GM19397 (cell line): ENCODE measurements at regions not wholly inside any gene's neighbourhood (a gene's known extent, or its start where the extent isn't known, plus 50 kb on each side); places are given as distances from the start of the nearest gene placed in this dataset.
"Not testable (repeated sequence)": the region's sequence is repeated elsewhere in the genome, so short reads cannot be mapped to it uniquely, and the experiment has no call there.

ENCODE experiments used
- ATAC-seq: cut with Tn5 transposase; IDR thresholded peaks from one replicate; pipeline ENCODE4 v1.9.1; 2021; ENCODE audit warnings: mild to moderate bottlenecking, moderate library complexity; ENCODE audit not compliant: unreplicated experiment

DNA sequence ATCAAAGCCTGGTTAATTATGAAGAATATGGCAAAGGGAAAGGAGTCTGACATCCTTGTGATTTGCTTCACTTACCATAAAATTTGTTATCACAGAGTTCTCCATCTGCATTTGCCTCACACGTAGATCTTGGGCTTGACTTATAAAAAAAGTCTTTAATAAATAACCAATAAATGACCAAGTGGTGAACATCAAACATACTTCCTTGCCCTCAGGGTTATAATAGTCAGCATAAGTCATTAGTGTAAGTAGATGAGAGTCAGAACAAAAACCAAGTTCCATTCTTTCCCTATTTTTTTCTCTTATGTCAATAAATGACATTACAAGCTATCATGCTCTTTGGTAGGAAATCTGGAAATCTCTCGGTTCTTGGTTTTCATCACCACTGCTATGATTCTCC, 635.4 kb upstream of the ATXN7L3B start:
- ATAC-seq, result no peak

DNA sequence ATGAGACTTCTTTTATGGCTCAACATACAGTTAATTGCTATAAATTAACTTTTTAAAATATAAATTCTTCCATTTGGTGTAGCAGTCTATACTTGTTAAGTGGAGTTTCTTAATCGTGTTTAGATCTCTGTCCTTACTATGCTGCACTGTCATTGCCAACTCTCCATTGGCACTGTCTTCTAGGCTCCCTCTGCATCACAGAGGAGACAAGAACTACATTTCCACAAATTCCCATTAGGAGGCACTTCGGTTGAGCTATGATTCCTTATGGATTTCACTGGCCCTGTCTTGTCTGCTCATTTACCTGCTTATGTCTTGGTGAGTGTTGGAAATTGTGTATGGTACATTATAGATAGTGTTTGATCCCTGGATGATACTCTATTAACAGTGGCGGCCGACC, 630.9 kb upstream of the ATXN7L3B start:
- no peak for ATAC-seq

DNA sequence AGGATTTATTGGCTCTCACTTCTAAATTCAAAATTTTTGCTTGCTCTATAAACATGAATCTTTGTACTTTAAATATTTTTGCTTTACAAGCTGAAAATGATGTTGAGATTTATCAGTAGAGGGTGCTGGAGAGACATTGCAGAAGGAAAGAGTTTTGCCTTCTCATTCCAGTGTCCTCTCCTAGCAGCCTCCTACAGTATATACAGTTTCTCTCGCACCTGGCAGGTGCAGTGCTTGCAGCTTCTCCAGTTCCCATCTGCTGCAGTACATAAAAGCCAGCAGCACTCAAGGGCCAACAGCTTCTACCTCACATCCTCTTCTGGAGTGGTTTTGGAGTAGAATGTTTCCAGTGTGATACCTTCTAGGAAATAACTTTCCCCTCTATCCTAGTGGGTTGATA, 601.8 kb upstream of the ATXN7L3B start:
- ATAC-seq, result no peak

DNA sequence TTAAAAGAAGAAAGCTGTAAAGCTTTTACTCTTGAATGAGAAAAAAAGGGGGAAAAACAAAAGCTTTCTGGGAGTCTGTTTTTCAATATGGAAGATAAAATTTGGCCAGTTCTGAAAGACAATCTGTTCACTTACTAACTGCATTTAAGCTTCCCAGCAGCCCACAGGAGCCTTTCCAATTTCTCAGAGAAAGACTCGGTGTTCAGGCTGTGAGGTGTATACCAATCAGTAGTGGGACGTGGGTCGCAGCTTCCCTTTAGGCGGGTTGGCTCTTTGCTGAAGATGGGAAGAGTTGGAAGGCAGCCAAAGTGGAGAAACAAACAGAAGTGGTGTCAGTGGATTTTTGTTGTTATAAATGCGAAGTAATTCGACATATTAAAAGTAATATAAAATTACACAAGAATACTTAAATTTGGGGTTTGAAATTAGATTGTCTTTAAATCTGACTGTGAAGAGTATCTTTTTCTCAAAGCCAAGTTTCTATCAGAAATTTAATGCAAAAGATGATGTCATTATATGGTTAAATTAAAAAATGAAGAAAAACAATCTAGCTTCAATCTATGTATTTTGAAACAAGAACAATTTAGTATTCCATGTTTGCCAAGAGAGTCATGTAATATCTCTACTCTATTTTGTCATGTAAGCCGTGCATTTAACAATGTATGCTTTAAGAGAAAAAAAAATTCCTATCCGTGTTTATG, 590.2 kb upstream of the ATXN7L3B start:
- no peak for ATAC-seq

DNA sequence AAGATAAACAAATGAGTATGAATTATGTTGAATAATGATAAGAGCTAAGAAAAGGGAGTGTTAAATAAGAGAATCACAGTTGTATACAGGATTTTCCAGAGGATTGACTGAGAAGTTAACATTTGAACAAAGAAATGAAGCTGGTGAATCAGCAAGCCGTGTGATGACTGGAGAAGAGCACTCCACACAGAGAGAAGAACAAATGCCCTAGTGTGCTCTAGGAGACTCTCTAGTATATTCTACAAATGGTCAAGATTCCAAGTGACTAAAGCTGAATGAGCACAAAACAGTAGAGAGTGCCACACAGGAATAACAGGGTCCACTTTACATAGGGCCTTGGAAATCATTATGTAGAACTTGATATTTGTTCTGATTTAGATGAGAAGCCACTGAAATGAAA, 587.1 kb upstream of the ATXN7L3B start:
- no peak for ATAC-seq

DNA sequence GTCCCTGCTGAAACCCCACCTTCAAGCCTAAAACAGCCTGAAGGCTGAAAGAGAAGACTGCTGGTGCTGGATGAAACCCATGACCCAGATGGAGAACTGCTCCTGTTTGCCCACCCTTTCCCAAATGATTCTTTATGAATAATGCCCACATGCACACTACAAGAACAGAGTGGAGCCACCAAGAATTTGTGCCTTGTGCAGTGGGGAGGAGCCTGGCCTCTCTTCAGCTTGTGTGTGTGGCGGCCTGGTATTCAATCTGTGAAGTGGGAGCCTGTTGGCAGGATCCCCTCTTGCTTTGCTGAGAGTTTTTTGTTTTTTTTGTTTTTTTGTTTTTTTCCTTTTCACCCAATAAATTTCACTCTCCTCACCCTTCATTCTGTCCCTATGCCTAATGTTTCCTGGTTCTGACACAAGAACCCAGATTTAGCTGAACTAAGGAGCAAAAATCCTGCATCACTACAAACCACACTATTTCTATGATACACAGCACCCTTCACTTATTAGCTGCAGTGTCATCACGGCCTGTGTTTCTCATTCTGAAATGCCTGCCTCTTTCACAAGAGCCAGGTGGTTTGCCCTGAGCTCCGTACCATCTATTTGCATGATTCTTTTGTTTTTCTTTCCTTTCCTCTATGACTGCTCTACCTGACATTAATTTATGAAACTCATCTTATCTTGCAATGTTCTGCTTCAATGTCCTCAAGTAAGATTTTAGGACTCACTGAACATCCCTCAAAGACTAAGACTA, 585.5 kb upstream of the ATXN7L3B start:
- no peak for ATAC-seq

DNA sequence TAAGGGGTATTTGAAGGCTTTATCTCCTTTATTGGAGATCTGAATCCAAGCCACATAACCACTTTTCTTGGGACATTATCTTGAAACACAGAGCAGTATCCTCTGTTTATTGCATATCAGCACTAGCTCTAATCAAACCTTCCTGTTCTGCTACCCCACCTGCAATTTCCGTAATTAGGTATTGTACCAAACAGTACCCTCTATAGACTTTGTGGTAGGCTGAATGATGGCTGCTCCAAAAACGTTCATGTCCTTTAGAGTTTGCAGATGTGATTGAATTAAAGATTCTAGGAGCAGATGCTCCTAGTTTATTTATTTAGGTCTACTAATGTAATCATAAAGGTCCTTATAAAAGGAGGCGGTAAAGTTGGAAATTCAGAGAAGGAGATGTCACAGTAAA, 573.0 kb upstream of the ATXN7L3B start:
- ATAC-seq, result no peak

DNA sequence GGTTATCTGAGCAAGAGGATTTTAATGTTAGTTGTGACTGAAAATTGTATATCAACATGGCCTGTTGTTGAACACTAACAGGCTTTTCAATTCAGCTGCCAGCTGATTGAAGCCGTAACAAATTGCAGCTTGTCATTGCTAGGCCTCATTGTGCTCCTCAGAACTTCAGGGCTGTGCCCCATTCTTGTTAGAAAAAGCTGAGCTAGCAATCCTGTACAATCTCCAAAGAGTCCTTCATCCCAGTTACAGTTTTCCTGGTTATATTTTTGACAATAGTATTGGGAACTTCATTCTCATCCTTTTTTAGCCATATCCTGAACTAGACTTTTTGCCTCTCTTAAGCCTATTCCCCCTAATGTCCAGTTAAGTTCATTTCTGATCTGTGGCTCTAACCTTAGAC, 564.1 kb upstream of the ATXN7L3B start:
- no peak for ATAC-seq

DNA sequence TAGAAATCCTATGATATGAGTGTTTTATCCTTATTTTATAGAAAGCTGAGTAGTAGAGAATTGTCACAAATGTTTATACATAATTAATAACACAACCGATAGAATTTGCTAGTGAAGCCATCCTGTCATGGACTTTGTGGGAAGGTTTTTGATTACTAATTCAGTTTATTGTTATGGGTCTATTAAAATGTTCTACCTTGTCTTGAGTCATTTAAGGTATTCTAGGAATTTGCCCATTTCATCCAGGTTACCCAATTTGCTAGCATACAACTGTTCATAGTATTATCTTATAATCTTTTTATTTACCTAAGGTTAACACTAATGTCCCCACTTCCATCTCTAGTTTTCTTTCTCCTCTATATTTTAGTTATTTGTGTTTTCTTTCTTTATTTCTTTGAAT, 553.1 kb upstream of the ATXN7L3B start:
- ATAC-seq, result no peak

DNA sequence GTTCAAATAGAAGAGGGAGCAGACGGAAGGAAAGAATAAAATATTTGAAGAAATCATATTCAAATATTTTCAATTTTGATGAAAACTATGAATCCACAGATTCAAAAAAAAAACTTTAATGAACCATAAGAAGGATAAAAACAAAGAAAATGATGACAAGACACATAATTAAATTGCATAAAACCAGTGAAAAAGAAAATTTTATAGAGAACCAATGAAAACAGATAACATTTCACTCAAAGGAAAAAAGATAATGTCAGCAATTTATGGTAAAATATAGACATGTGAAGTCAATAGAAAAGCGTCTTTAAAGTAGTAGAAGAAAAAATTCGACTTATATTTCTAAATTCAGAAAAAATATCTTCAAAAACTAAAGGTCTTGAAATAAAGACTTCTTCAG, 546.5 kb upstream of the ATXN7L3B start:
- ATAC-seq, result no peak

DNA sequence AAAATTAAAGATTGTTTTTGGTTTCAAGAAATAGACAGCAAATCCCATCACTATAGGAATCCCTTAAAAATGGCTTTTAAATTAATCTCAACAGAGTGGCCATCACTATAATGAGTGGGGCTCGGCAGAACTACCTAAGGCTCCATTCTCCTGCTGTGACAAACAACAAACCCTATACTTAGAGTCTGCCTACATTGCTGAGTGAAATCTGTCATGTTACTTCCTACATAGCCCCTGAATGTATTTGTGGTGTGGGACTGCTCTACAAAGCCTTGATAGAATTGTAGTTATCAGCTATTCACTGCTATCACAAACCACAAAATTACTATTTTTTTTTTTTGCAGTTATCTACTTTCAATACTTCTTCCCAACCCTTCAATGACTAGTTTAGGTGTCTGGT, 538.7 kb upstream of the ATXN7L3B start:
- ATAC-seq, result no peak

DNA sequence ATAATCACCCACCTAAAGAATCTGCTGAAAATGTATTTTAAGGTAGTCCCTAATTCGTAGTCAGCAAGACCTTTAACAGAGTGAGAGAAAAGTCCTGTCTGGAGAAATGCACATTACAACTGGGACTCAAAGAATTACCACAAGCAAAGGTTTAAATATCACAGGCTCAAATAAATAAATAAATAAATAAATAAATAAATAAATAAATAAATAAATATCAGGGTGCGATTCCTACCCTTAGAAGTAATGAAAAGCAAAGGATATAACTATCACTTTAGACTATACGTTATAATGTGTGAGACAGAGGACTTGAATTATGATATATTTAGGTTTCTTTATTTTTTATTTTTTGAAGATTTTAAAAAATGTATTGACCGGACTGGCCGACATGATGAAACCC, 522.5 kb upstream of the ATXN7L3B start:
- no peak for ATAC-seq

DNA sequence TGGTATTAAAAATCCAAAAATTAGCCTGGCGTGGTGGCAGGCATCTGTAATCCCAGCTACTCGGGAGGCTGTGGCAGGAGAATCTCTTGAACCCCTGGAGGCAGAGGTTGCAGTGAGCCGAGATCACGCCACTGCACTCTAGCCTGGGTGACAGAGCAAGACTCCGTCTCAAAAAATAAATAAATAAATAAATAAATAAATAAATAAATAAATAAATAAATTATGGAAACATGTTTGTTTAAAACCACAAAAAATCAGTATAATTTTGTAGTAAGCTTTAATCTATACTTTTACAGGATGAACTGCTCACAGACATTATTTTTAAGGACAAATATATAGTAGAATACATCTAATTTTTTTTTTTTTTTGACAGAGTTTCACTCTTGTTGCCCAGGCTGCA, 521.3 kb upstream of the ATXN7L3B start:
- not testable (repeated sequence) for ATAC-seq

DNA sequence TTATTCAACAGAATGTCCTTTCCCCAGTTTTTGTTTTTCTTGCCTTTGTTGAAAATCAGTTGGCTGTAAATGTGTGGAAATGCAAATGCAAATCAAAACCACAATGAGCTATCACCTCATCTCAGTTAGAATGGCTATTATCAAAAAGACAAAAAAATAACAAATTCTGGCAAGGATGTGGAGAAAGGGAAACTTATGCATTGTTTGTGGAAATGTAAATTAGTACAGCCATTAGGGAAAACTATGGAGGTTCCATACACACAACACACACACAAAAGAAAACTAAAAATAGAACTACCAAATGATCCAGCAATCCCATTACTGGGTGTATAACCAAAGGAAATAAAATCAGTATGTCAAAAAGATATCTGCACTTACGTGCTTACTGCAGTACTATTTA, 518.8 kb upstream of the ATXN7L3B start:
- ATAC-seq, result no peak

DNA sequence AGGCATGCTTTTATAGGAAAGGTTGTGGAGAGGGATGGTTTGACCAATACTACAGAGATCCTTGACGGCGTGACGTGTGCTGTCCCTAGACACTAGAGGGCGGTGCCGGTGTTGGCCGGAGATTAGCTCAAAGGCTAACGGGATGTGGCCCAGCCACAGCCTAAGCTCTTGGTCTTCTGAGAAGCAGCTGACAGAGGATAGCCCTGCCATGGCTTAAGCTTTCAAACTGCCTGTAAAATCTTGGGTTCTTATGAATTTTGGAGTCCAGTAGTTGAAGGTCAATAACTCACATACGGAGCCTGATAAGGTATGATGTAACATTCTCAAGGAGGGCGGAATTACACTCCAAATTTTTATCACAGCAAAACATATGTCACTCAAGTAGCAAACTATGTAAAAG, 515.7 kb upstream of the ATXN7L3B start:
- peak; percentile 100 for ATAC-seq

DNA sequence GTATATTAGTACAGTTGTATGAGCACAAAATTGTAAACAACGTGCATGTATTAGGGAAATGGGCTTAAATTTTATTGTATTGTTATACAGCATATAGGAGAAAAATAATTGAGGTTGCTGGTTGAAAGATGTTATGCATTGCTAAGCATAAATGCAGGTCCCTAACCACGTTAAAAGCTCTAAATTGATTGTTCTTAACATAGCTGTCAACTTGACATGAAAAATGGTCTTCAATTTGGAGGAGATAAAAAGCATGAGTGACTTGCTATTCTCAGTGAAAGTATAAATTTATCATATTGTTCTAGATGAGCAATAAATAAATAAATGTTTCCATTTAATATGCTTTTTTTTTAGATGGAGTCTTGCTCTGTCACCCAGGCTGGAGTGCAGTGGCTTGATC, 506.6 kb upstream of the ATXN7L3B start:
- ATAC-seq, result no peak

DNA sequence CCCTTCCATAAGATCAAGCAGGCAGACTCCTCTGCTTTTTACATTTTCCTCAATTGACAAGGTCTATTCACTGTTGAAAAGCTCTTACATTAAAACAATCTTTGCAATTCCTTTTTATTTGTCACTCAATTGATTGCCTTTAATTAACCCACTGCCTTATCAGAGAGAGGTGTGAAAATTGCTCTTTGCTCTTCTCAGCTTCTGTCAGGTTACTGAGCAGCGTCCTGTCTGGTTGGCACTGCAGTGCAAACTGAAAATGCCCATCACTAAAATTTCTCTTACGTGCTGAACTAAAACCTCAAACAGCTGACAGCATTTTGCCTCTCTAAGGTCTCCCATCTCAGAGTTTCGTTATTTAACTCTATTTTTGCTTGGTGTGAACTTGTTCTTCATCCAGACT, 504.1 kb upstream of the ATXN7L3B start:
- ATAC-seq, result no peak

DNA sequence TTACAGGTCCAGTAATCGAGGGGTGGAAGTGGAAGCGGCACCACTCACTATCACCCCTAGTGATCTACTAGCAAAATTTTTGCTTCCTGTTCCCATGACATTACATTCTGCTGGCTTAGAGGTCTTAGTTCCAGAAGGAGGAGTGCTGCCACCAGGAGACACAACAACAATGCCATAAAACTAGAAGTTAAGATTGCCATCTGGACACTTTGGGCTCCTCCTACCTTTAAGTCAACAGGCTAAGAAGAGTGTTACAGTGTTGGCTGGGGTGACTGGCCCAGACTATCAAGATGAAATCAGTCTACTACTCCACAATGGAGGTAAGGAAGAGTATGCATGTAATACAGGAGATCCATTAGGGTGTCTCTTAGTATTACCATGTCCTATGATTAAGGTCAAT, 498.5 kb upstream of the ATXN7L3B start:
- not testable (repeated sequence) for ATAC-seq

DNA sequence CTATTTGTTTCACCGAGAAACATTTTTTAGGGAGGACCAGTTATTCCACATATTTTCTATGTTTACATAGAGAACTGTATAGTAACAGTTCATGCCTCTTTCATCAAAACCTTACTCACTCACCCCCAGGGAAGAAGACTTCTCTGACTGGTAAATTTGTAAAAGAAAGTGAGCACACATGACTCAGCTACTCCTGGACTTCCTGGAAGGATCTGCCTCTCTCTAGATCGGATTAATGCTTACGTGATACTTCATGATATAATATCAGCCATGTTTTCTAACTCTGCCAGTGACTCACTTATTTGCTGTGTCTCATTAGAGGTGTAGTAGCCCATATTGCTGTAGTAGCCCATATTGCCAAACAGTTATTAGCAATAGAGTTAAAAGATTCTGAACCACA, 494.3 kb upstream of the ATXN7L3B start:
- ATAC-seq, result no peak

DNA sequence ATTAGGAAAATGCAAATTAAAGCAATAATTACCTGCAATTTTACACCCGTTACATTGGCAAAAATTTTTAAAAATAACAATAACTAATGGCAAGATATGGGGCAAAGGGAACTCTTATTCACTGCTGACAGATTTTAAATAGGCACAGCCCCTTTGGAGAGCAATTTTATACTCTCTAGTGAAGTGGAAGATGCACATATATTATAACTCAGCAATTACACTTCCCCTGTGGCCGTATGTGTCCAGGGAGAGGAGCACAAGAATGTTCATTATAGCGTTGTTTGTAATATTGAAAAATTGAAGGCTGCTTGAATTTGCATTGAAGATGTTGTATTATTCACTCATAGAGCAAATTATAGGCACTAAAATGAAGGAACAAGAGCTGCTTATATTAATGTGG, 488.3 kb upstream of the ATXN7L3B start:
- no peak for ATAC-seq

DNA sequence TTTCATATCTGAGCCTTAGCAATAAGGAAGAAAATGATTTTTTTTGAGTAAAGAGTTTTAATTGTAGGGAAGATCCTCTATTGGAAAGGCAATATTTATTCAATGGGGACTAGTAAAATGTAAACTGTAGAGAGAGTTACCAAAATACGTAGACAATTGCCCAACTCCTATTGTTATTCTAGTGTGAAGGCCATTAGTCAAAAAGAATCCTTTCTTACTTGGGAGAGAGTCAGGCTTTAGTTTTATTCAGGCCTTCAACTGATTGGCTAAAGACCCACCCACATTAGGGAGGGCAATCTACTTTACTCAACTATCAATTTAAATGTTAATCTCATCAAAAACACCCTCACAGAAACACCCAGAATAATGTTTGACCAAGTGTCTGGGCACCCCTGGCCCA, 485.8 kb upstream of the ATXN7L3B start:
- ATAC-seq, result no peak

DNA sequence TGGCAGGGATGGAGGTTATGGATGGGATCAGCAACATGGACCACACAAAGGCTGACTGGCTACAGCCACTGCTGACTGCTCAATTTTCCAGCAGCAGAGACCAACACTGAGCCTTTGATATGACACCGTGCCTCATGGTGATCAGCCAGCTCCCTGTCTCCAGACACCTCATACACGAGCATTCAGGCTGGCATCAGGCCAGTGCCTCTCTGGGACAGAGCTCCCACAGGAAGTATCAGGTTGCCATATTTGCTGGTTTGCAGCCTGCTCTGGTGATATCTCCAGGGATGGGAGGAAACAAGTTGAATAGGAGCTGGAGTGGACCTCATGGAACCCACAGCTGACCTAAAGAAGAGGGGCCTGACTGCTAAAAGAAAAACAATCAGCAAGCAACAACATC, 471.2 kb upstream of the ATXN7L3B start:
- no peak for ATAC-seq

DNA sequence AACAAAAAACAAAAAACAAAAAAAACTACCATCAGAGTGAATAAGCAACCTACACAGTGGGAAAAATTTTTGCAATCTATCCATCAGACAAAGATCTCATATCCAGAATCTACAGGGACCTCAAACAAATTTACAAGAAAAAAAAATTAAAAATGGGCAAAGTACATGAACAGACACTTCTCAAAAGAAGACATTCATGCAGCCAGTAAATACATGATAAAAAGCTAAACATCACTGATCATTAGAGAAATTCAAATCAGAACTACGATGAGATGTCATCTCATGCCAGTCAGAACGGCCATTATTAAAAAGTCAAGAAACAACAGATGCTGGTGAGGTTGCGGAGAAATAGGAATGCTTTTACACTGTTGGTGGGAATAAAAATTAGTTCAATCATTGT, 466.5 kb upstream of the ATXN7L3B start:
- ATAC-seq, result no peak
